ENCODE measurements at regions not wholly inside any gene's neighbourhood (a gene's known extent, or its start where the extent isn't known, plus 50 kb on each side); places are given as distances from the start of the nearest gene placed in this dataset.

DNA sequence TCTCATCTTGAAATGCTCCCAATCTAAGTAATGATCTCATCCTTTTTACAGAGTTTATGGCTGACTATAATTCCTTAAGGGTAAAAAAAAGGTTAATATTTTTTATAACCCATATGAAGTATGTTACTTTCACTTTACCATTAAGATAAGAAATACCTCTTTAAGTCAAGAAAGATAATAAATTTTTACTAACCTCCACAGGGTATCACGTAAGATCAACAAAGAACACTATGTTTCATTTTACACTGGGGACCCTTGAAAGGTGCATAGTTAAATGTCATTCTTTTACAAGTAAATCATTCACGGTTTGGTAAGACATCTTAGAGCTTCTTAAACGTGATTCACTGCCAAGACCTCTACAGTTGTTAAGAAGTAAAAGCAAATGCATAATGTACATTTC lies 472.7 kb upstream of the CDH9 start:
- no peak for ATAC-seq

DNA sequence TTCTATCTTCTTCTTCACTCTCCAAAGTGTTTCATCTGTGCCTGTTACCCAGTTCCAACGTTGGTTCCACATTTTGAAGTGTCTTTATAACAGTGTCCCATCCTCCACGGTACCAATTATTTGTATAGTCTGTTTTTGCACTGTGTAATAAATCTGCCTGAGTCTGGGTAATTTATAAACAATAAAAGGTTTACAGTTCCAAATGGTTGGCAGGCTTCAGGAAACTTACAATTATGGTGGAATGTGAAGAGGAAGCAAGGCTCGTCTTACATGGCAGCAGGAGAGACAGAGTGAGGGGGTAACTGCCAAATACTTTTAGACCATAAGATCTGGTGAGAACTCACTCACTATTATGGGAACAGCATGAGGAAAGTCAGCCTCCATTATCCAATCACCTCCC lies 465.4 kb upstream of the CDH9 start:
- ATAC-seq (no peak), DNase-seq (ENCODE audit: low spot score) (no peak)

More for the DNA sequence above, 472.7 kb upstream of the CDH9 start:
- DNase-seq (ENCODE audit: low spot score), result no peak

DNA sequence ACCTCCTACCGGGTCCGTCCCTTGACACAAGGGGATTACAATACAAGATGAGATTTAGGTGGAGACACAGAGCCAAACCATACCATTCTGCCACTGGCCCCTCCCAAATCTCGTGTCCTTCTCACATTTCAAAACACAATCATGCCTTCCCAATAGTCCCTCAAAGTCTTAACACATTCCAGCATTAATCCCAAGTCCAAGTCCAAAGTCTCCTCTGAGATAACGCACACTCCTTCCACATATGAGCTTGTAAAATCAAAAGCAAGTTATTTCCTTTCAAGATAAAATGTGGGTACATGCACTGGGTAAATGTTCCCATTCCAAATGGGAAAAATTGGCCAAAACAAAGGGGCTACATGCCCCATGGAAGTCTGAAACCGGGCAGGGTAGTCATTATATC lies 463.9 kb upstream of the CDH9 start:
- ATAC-seq (no peak), DNase-seq (ENCODE audit: low spot score) (no peak)

DNA sequence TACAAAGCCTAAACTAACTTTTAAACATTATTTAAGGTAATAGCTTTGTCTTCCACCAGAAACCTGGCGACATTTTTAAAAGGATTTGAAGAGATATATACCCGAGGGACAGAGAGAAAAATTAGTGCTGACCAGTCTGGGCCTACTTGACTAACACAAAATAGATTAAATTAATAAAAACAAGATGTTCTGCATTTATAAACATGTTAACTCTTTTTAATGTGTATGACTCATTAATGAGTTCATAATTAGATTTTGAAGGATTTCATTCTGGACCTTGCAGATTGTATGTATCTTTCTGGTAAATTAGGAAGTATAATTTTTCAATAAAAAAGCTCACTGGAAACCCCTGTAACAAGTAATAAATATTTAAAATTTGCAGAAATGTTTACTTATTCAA lies 459.1 kb upstream of the CDH9 start:
- ATAC-seq (no peak), DNase-seq (ENCODE audit: low spot score) (no peak)

DNA sequence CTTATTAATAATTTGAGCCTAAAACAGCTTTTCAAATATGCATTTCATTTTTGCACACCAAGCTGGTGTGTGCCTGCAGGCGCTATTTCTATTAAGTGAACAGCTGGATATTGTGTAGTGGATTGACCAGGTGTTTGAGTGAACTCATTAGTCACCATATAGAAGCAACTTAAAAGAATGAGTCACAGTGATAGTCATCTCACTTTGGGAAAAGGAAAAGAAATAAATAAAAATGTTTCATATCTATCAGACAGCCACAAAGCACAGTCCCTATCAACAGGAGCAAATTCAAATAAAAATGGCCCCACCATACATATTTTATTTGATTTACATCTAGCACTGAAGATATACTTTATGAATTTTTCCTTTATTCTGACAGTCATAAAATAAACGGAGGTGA lies 456.5 kb upstream of the CDH9 start:
- no peak for DNase-seq (ENCODE audit: low spot score)
- ATAC-seq, result no peak

DNA sequence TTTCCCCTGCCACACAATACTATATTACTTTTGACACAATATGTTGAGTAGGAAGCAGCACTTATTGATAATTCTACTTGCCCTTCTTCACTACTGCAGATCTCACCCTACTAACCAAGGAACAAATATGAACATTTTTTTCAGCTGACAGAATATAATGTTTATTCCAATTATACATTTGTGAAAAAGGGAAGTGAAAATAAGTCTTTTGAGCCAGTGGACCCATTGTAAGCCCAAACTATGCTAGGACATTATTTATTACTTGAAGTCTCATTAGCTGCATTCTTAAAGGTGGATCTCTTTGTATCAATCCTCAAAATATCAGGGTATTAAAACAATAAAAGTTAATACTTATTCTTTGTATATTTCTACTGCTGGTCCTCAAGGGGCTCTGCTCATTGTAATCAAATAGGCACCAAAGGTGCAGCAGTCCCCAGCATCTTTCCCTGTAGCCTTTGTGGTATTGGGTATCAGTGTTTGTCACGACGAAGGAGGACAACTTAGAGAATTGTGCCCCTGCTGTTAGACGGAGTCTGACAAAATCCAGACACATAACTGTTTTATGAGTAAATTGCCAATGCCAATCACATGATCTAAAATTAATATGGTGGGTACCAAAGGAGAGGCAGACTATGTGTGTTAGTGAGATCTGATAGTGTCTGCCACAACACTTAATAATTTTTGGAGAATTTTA lies 453.5 kb upstream of the CDH9 start:
- ATAC-seq (no peak), DNase-seq (ENCODE audit: low spot score) (no peak)

DNA sequence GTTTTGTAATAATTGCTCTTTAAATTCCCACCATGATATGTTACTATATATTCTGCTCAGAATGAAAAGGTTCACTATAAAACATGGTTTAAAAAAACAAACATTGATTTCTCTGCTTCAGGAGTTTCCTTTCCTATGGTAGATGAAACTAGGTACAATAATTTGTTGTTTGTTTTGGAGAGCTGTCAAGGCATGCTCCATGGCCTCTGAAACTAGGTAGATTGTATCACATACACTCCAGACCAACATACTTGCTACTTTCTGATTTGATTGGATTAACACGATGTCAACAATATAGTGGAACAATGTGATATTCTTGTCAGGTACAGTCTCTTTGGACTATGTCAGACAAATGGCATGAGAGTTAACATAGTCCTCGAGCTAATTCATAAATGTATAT lies 452.7 kb upstream of the CDH9 start:
- DNase-seq (ENCODE audit: low spot score) (no peak), ATAC-seq (no peak)

DNA sequence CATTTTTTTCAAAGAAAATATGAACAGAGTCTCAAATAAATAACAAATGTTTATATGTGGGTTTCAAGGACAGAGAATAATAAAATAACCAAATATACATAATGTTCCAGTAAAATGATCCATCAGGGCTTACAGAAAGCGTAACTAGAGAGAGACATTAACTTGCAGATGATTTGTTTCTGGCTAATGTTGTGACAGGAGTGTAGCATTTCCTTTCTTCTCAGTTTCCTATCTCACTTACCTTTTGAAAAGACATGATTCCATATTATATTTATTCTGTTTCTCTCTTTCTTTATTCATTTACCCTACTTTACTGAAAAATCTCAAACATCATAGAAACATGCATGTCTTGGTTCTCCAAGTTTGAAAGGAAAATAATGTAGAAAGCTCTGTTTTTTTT lies 451.3 kb upstream of the CDH9 start:
- DNase-seq (ENCODE audit: low spot score), result no peak

DNA sequence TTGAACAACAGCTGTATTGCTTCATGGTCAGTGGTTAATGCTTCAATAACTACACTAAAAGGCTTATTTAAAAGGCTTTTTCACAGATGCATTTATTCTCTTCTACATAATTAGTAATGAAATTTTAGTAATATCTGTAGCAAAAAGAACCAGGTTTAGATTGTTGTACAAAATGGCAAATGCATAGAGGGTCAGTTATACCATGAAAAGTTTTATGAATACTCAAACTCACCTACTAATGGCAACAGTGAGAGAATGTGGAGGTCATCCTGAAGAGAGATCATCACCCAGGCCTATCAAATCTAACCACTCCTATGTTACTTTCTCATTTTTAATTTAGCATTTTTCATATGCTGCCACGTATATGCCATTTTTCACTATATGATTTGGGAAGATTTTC lies 444.3 kb upstream of the CDH9 start:
- ATAC-seq (no peak), DNase-seq (ENCODE audit: low spot score) (no peak)

More for the DNA sequence above, 451.3 kb upstream of the CDH9 start:
- no peak for ATAC-seq

DNA sequence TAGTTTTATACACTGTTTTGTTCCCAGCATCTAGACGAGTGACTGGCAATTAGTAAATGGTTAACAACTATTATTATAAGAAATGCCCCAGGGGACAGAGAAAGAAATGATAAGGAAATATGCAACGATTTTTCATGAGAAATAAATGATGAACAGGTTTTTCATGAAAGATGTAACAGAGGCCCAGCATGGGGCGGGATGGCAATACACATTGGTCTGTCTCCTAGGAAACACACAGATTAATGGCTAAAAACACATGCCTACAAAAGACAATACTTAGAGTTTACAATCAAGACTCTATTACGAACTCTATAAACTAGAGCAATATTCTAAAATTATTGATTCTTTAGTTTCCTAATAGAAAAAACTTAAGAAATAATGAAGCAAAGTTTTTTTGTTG lies 441.5 kb upstream of the CDH9 start:
- no peak for ATAC-seq
- no peak for DNase-seq (ENCODE audit: low spot score)

DNA sequence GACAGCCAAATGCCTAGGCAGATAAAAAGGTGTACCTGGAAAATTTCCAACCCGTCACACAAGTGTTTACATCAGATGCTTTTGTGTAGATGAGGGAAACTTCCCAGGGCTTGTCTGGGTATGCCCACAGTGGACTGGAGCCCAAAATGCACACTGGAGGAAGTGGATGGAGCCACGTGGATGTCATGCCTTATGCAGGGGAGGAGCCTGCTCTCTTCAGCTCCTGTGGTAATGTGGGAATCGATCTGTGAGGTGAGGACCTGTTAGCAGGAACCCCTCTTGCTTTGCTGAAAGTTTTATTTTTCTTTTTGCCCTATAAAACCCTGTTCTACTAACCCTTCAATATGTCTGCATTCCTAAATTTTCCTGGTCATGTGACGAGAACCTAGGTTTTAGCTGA lies 439.2 kb upstream of the CDH9 start:
- ATAC-seq, result no peak
- no peak for DNase-seq (ENCODE audit: low spot score)

DNA sequence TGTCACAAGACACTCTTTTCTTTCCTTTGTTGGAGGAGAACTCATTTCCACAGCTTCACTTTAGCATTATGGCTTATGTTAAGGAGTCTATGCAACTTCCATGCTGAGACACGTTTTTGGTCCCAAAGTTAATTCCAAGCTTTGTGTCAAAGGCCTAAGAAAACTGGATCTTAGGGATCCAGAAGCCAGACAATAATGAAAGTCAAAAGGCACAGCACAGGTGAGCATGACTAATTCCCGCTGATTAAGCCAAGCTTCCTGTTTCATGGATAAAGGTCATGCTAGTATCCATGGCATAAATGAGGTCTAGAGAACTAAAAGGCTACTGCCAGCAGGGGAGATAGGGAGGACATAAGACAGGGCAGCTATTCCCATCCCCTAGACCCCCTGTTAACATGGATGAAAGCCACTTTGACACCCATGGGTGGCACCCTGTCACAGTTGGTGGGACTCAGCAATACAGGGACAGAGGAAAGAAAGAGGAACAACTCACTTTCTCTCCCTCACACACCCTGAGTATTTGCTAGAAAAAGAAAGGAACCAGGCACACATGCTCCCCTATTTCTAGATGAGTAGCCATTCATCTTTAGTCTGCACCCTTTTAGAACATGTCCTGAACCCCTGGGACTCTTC lies 438.1 kb upstream of the CDH9 start:
- DNase-seq (ENCODE audit: low spot score), result no peak

DNA sequence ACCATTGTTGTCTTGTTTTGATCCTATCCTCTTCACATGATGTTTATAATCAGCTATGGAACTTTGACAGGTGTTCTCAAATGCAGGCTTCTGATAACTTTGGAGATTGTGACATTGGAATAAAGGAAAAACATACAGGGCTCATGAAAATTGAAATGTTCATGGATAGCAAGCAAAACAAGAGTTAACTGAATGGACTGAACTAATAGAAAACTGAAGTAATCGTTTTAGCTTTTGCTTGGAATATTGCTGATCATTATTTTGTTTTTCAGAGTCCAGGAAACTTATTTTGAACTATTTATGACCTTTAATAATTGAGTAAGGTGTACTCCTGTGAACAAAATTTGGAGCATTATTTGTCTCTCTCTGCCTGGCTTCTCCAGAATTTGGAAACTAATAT lies 436.7 kb upstream of the CDH9 start:
- DNase-seq (ENCODE audit: low spot score) (no peak), ATAC-seq (no peak)

More for the DNA sequence above, 438.1 kb upstream of the CDH9 start:
- ATAC-seq, result no peak

DNA sequence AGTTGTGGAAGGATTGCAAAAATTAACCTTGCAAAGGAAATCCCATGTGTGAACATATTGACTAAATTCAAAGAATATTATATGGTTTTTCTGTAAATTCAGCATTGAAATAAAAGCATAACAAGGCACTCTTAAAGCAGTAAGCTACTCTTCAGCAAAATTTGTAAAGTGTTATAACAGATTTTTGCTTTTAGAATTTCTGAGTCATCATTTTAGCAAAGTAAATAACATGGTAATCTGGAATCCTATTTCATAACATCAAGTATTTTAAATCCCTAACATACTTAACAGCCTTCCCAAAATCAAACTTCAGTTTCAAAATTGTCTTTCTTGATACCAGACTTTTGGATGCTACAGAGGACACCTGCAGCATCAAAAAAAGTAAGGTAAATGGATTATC lies 436.0 kb upstream of the CDH9 start:
- DNase-seq (ENCODE audit: low spot score) (no peak), ATAC-seq (no peak)

DNA sequence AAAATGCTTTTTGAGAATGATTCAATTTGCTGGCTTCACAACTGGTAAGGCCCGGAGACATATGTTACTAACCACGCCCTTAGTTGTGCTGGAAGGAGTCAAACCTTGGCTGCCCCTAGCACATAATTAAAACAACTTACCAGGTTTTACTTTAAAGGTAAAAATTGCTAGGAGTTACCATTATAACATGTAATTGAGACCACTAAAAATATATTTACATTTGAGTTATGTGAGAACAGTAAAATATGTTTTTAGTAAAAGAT lies 435.6 kb upstream of the CDH9 start:
- DNase-seq (ENCODE audit: low spot score) (no peak), ATAC-seq (no peak)

DNA sequence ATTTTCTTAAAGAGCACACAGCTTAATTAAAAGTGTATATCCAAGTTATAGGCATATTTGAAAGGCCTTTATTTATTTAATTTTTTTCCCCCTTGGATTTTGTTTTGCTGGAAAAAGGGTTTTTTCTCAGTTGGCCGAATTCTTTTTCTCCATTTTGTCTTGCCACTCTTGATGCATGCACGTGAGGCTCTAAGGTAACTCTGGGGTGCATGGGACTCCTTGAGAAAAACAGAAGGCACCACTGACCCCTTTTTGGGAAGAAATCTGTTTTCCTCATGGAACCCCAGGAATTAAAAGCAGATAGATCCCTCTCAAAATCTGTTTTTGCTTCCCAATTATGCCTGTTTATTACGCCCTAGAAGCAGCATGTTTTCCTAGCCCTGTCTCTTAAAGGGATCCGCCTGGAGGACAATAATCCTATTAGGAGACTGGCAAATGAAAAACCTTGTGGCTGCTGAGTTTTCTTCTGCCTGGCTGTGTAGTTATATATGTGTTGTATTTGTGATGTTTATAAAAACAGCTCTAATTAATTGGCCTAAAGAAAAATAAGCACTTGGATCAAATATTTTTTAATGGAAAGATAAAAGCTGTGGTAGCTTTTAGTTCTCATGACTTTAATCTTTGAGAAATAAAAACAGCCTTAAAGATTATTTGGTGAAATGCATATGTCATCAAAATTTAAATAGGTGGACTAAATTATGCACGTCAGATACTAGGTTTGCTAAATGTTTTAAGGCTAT lies 435.1 kb upstream of the CDH9 start:
- DNase-seq (ENCODE audit: low spot score) (no peak), ATAC-seq (peak; percentile 31)

DNA sequence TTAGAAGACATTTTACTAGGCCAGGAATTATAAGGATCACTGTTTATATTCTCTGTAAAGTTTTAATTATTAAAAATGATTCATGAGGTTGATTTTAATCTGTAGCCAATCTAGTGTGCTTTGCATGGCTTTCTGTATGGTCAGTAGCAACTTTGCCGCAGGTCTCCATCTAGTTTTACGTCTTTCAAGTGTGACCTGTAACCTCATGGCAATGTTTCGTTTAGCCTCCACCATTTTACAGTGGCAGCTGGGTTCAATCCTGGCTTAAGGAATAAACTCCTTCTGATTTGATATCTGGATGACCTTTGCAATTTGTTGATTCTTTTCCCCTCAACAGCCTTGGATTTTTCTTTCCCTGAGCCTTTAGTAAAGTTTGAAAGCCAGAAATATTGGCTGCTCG lies 434.5 kb upstream of the CDH9 start:
- DNase-seq (ENCODE audit: low spot score) (no peak), ATAC-seq (peak; percentile 35)

DNA sequence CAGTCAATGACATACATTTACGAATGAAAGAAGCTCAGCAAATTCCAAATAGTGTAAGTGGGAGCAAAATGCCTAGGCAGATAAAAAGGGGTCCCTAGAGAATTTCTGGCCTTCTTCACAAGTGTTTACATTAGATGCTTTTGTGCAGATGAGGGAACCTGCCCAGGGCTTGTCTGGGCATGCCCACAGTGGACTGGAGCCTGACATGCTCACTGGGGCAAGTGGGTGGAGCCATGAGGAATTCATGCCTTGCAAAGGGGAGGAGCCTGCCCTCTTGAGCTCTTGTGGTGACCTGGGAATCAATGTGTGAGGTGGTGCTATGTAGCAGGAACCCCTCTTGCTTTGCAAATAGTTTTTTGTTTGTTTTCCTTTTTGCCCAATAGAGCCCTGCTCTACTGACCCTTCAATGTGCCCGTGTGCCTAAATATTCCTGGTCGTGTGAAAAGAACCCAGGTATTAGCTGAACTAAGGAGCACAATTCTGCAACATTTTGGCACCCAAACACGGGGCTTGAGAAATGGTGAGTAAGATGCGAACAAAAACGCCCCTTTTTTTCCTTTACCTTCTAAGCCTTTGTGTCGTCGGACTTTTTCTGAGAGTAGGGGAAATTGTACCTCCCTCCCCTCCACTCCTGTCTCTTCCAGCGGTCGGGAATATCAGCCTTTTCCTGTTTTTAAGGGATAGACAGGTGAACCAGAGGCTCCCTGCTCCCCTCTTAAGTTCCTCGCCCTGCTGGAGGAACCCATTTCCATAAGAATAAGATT lies 433.8 kb upstream of the CDH9 start:
- ATAC-seq, result peak; percentile 98
- DNase-seq (ENCODE audit: low spot score), result peak; percentile 78

DNA sequence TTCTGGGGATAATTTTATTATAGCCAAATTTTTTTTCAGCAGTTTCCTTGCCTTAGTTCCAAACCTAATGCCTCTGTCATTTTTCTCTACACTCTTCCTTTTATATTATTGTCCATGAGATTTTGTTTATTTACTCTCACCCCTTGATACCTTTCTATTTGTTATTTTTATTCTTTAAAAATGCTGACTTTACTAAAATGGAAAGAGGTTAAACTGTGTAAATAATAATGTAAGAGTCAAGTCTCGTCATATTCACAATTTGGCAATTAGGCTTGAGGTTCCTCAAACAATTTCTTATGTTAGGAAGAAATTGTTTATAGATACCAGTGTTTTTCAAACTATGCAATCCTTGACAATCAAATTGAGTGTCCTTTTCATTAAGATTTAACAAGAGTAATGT lies 428.6 kb upstream of the CDH9 start:
- ATAC-seq, result no peak
- no peak for DNase-seq (ENCODE audit: low spot score)

DNA sequence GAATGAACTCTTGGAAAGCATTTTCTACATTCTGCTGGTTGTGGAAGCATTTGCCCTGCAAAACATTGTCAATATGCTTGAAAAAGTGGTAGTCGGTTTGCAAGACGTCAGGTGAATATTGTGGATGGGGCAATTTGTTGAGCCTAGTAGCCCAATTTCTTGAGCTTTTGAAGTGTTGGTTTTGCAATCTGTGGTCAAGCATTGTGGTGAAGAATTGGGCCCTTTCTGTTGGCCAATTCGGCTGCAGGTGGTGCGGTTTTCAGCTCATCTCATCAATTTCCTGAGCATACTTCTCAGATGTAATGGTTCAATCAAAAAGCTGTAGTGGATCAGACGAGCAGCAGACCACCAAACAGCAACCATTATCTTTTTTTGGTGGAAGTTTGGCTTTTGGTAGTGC lies 426.8 kb upstream of the CDH9 start:
- ATAC-seq, result no peak

DNA sequence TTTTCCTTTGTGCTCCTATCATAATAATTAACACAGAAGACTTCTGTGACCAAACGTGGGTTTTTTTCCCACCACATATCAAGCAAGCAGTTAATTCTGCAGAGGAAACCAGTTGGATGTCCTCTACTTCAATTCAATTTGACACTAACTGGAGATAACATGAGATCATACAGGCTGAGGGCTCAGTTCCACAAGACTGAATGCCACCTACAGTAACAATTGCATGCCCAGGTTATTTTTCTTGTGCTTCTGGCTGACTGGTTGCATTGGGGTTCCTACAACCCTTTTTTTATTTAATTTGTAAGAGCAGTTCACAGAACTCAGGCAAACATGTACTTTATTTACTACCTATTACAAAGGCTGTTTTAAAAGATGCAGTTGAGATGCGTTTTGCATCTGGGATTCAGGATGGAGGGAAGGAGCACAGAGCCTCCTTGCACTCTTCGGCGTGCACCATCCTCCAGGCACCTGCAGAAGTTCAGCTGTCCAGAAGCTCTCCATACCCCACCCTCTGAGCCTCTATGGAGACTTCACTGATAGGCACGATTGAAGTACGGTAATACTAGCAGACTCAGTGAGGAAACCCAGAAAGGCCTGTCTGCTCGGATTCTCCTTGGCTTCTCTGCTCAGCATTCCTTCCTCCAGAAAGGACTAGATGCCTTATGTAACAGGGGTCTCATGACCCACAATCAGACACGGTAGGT lies 425.2 kb upstream of the CDH9 start:
- ATAC-seq, result no peak

More for the DNA sequence above, 426.8 kb upstream of the CDH9 start:
- DNase-seq (ENCODE audit: low spot score), result no peak

More for the DNA sequence above, 425.2 kb upstream of the CDH9 start:
- no peak for DNase-seq (ENCODE audit: low spot score)
